MM.1S (cell line): ENCODE measurements at regions not wholly inside any gene's neighbourhood (a gene's known extent, or its start where the extent isn't known, plus 50 kb on each side); places are given as distances from the start of the nearest gene placed in this dataset.

Source experiments
- DNase-seq: peaks from one replicate; pipeline ENCODE4 v3.0.0-alpha.2; 2015
- H2AFZ ChIP-seq: fragments of 300-600 bp; sonication (generic); 2 replicates; pipeline ENCODE4 v1.6.0; 2016; ENCODE audit warnings: antibody characterized with exemption, low read length
- H3F3A ChIP-seq: fragments of 300-600 bp; sonication (generic); 2 replicates; pipeline ENCODE4 v1.6.1; 2016; ENCODE audit warnings: mild to moderate bottlenecking, antibody characterized with exemption, low read length, moderate library complexity, mixed read lengths; ENCODE audit not compliant: insufficient read depth
- H3K27ac ChIP-seq: fragments of 300-600 bp; sonication (generic); 2 replicates; pipeline ENCODE4 v1.5.1; 2016; ENCODE audit warnings: mild to moderate bottlenecking, low read length
- H3K27me3 ChIP-seq: fragments of 300-600 bp; sonication (generic); replicated peaks from 2 replicates; pipeline ENCODE4 v1.6.0; 2016; ENCODE audit warnings: low read length; ENCODE audit not compliant: insufficient read depth
- H3K36me3 ChIP-seq: fragments of 300-600 bp; sonication (generic); replicated peaks from 2 replicates; pipeline ENCODE4 v1.6.1; 2016; ENCODE audit warnings: mild to moderate bottlenecking, low read length, mixed read lengths; ENCODE audit not compliant: insufficient read depth
- H3K4me1 ChIP-seq: fragments of 300-600 bp; sonication (generic); 2 replicates; pipeline ENCODE4 v1.6.1; 2016; ENCODE audit warnings: low read length, mixed read lengths
- H3K4me2 ChIP-seq: fragments of 300-600 bp; sonication (generic); 2 replicates; pipeline ENCODE4 v1.6.0; 2016; ENCODE audit warnings: low read depth, low read length
- H3K4me3 ChIP-seq: fragments of 300-600 bp; sonication (generic); 2 replicates; pipeline ENCODE4 v1.5.1; 2016; ENCODE audit warnings: low read length, mixed read lengths
- H3K79me2 ChIP-seq: fragments of 300-600 bp; sonication (generic); 2 replicates; pipeline ENCODE4 v1.6.1; 2016; ENCODE audit warnings: mixed run types, low read length, mixed read lengths
- H3K9ac ChIP-seq: fragments of 300-600 bp; sonication (generic); 2 replicates; pipeline ENCODE4 v1.6.1; 2016; ENCODE audit warnings: low read length, mixed read lengths
- H3K9me2 ChIP-seq: fragments of 300-600 bp; sonication (generic); replicated peaks from 2 replicates; pipeline ENCODE4 v1.6.1; 2016; ENCODE audit warnings: mild to moderate bottlenecking, low read length, mixed read lengths; ENCODE audit not compliant: insufficient read depth
- H3K9me3 ChIP-seq: fragments of 300-600 bp; sonication (generic); replicated peaks from 2 replicates; pipeline ENCODE4 v1.6.1; 2016; ENCODE audit warnings: mild to moderate bottlenecking, low read length, mixed read lengths; ENCODE audit not compliant: insufficient read depth
- H4K20me1 ChIP-seq: fragments of 300-600 bp; sonication (generic); 2 replicates; pipeline ENCODE4 v1.6.1; 2016; ENCODE audit warnings: mild to moderate bottlenecking, low read length, moderate library complexity, mixed read lengths; ENCODE audit not compliant: insufficient read depth
- EZH2 ChIP-seq: fragments of 300-600 bp; sonication (generic); optimal IDR thresholded peaks from 2 replicates; pipeline ENCODE3; 2017; ENCODE audit warnings: low read depth, mild to moderate bottlenecking, antibody characterized with exemption, low read length, mixed read lengths
- EZH2phosphoT487 ChIP-seq: fragments of 300-600 bp; sonication (generic); IDR thresholded peaks from 2 replicates; pipeline ENCODE4 v1.6.1; 2018; ENCODE audit warnings: antibody characterized with exemption, low read length
- TF ChIP-seq, protein P1 (sequence below): fragments of 300-600 bp; sonication (generic); IDR thresholded peaks from 2 replicates; pipeline ENCODE4 v1.5.1; 2016; ENCODE audit warnings: antibody characterized with exemption, low read length, mixed read lengths

DNA sequence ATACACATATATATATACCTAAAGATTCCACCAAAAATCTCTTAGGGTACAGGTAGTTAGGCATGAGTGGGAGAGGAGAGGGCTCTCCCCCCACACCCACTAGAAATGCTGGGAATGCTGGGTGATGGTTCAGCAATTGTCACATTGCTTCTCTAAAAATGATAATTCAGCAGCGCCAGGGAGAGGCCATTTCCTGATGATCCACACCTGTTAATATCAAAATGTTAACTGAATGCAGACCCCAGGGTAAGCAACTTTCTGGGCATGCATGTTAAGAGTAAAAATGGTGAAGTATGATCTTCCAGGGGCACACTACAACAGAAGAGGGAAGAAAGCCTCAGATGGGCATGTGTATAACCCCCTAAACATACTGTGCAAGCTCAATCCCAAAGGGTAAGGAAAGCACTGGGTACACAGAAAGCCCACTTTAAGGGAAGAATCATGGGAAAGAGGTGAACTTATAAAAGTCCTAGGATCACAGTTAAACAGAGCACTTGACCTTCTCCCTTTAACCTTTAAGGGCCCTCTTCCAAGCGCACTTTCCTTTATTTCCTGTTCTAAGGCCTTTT lies 67.6 kb upstream of the GNAZ start:
- TF ChIP-seq EZH2phosphoT487 (no peak), EZH2 (no peak)
- TF ChIP-seq, protein P1, sequence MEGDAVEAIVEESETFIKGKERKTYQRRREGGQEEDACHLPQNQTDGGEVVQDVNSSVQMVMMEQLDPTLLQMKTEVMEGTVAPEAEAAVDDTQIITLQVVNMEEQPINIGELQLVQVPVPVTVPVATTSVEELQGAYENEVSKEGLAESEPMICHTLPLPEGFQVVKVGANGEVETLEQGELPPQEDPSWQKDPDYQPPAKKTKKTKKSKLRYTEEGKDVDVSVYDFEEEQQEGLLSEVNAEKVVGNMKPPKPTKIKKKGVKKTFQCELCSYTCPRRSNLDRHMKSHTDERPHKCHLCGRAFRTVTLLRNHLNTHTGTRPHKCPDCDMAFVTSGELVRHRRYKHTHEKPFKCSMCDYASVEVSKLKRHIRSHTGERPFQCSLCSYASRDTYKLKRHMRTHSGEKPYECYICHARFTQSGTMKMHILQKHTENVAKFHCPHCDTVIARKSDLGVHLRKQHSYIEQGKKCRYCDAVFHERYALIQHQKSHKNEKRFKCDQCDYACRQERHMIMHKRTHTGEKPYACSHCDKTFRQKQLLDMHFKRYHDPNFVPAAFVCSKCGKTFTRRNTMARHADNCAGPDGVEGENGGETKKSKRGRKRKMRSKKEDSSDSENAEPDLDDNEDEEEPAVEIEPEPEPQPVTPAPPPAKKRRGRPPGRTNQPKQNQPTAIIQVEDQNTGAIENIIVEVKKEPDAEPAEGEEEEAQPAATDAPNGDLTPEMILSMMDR = no peak

DNA sequence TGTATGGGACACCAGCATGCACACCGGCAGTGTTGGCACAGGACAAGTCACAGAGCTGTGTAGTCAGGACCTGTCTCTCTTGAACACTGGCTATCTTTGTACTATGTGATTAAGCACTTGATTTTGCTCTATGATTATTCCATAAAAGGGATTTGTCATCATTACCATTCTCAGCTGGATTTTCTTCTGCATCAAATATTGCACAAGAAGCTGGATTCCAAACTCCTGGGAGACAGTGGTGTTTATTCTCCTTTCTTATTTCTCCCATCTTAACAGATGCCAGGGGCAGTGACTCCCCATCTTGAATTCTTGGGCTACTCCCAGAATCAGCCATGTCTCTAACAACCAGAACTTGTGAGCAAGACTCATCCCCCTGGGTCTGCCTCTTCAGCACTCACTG lies 62.5 kb upstream of the GNAZ start:
- H3K27me3 ChIP-seq = no peaks in the 10 kb centered on the region
- no peak for DNase-seq
- H3K79me2 ChIP-seq = no peaks in the 10 kb centered on the region
- no peak overlapping the region for H2AFZ ChIP-seq
- no peaks in the 10 kb centered on the region for H3K9me3 ChIP-seq
- H3K4me1 ChIP-seq = no peaks in the 10 kb centered on the region
- H4K20me1 ChIP-seq = no peaks in the 10 kb centered on the region
- TF ChIP-seq EZH2 (no peak), EZH2phosphoT487 (no peak)
- TF ChIP-seq, protein P1 = no peak
- no peaks in the 10 kb centered on the region for H3K36me3 ChIP-seq
- H3K27ac ChIP-seq = no peak overlapping the region
- H3K4me3 ChIP-seq = no peak overlapping the region
- no peaks in the 10 kb centered on the region; the same call in 1 of the 2 replicates for H3F3A ChIP-seq
- no peak overlapping the region for H3K4me2 ChIP-seq
- no peaks in the 10 kb centered on the region for H3K9me2 ChIP-seq
- H3K9ac ChIP-seq = no peak overlapping the region

More for the DNA sequence above, 67.6 kb upstream of the GNAZ start:
- Histone ChIP-seq H2AFZ (no peak overlapping the region), H3K36me3 (no peaks in the 10 kb centered on the region), H3F3A (no peaks in the 10 kb centered on the region), H3K9ac (no peak overlapping the region), H4K20me1 (no peaks in the 10 kb centered on the region), H3K4me1 (peaks cover 9% of the 10 kb centered on the region; the same call in 1 of the 2 replicates), H3K27me3 (no peaks in the 10 kb centered on the region), H3K9me3 (no peaks in the 10 kb centered on the region), H3K4me3 (no peak overlapping the region), H3K27ac (no peak overlapping the region), H3K9me2 (no peaks in the 10 kb centered on the region), H3K79me2 (no peaks in the 10 kb centered on the region), H3K4me2 (no peak overlapping the region)
- DNase-seq = no peak

DNA sequence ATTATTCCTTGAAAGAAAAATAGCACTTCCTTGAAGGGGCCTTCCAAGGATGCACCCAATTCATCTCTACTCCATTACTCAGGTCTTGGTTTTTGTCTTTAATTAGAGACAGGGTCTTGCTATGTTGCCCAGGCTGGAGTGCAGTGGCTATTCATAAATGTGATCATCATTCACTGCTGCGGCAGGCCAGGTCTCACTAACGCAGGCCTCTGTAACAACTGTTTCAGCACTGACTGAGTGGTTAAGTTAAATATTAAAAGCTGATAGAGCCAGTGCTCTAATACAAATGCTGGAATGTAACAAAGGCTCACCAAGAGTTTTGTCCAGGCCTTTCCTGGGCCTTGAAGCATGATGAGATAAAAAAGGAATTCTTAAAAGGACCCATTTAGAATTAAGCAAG lies 61.4 kb upstream of the GNAZ start:
- H3K4me3 ChIP-seq = no peak overlapping the region
- H4K20me1 ChIP-seq = no peaks in the 10 kb centered on the region
- H3K79me2 ChIP-seq = no peaks in the 10 kb centered on the region
- H3K27ac ChIP-seq = no peak overlapping the region
- no peak for DNase-seq
- H2AFZ ChIP-seq = no peak overlapping the region
- no peaks in the 10 kb centered on the region for H3K27me3 ChIP-seq
- TF ChIP-seq, protein P1 = no peak
- TF ChIP-seq EZH2 (no peak), EZH2phosphoT487 (no peak)
- H3K4me1 ChIP-seq = no peaks in the 10 kb centered on the region
- H3F3A ChIP-seq = no peaks in the 10 kb centered on the region; the same call in 1 of the 2 replicates
- H3K36me3 ChIP-seq = no peaks in the 10 kb centered on the region
- H3K9me2 ChIP-seq = no peaks in the 10 kb centered on the region
- H3K4me2 ChIP-seq = no peak overlapping the region
- no peaks in the 10 kb centered on the region for H3K9me3 ChIP-seq
- no peak overlapping the region for H3K9ac ChIP-seq
